Glutamatergic neuron (in vitro differentiated cells): ENCODE measurements at regions not wholly inside any gene's neighbourhood (a gene's known extent, or its start where the extent isn't known, plus 50 kb on each side); places are given as distances from the start of the nearest gene placed in this dataset.

ENCODE experiments used
- DNase-seq: peaks from one replicate; pipeline ENCODE4 v3.0.0; 2022
- H3K27ac Mint-ChIP-seq: one replicate; pipeline ENCODE4 v1.8.0; 2020; ENCODE audit warnings: mild to moderate bottlenecking, mixed read lengths, inconsistent platforms; ENCODE audit not compliant: unreplicated experiment
- H3K27me3 Mint-ChIP-seq: one replicate; pipeline ENCODE4 v1.8.0; 2020; ENCODE audit warnings: mild to moderate bottlenecking, moderate library complexity, mixed read lengths, inconsistent platforms; ENCODE audit not compliant: unreplicated experiment
- H3K36me3 Mint-ChIP-seq: one replicate; pipeline ENCODE4 v1.8.0; 2020; ENCODE audit warnings: mild to moderate bottlenecking, mixed read lengths, inconsistent platforms; ENCODE audit not compliant: unreplicated experiment
- H3K4me1 Mint-ChIP-seq: one replicate; pipeline ENCODE4 v1.8.0; 2020; ENCODE audit warnings: mild to moderate bottlenecking, low read depth, mixed read lengths, inconsistent platforms; ENCODE audit not compliant: unreplicated experiment
- H3K4me3 Mint-ChIP-seq: one replicate; pipeline ENCODE4 v1.8.0; 2020; ENCODE audit warnings: mild to moderate bottlenecking, mixed read lengths, inconsistent platforms; ENCODE audit not compliant: unreplicated experiment
- H3K9me3 Mint-ChIP-seq: one replicate; pipeline ENCODE4 v1.8.0; 2020; ENCODE audit warnings: mild to moderate bottlenecking, moderate library complexity, mixed read lengths, inconsistent platforms; ENCODE audit not compliant: unreplicated experiment
- TF ChIP-seq, protein P1 (sequence below): fragments of 200-600 bp; sonication (generic); IDR thresholded peaks from one replicate; pipeline ENCODE4 v1.5.0; 2021; ENCODE audit not compliant: partially characterized antibody, unreplicated experiment

DNA sequence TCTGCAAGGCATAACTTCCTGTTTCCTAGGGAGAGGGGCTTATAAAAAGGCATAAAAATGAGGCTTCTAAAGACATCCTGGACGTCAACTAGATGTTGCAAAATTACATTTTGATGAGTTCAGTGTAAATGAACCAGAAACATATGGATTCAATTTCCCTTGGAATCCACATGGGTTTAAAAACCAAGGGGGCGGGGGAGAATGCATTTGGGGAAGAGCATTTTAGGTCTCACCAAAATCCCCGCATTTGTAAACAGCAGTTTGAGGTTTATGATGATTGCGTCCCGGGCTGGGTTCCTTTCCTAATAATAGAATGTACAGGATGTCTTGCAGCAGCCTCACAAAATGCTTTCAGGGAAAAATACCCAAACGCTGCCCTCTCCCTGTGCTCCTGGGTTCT is 407.8 kb downstream of the ZNF536 start:
- H3K4me1 Mint-ChIP-seq = no peaks in the 10 kb centered on the region
- DNase-seq = no peak
- H3K36me3 Mint-ChIP-seq = no peaks in the 10 kb centered on the region
- H3K4me3 Mint-ChIP-seq = no peak overlapping the region
- peaks cover 3% of the 10 kb centered on the region for H3K27me3 Mint-ChIP-seq
- TF ChIP-seq, protein P1, sequence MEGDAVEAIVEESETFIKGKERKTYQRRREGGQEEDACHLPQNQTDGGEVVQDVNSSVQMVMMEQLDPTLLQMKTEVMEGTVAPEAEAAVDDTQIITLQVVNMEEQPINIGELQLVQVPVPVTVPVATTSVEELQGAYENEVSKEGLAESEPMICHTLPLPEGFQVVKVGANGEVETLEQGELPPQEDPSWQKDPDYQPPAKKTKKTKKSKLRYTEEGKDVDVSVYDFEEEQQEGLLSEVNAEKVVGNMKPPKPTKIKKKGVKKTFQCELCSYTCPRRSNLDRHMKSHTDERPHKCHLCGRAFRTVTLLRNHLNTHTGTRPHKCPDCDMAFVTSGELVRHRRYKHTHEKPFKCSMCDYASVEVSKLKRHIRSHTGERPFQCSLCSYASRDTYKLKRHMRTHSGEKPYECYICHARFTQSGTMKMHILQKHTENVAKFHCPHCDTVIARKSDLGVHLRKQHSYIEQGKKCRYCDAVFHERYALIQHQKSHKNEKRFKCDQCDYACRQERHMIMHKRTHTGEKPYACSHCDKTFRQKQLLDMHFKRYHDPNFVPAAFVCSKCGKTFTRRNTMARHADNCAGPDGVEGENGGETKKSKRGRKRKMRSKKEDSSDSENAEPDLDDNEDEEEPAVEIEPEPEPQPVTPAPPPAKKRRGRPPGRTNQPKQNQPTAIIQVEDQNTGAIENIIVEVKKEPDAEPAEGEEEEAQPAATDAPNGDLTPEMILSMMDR = no peak
- no peaks in the 10 kb centered on the region for H3K9me3 Mint-ChIP-seq
- no peak overlapping the region for H3K27ac Mint-ChIP-seq

GRCh38 chr19:30778961-30779715 is 407.0 kb downstream of the ZNF536 start:
- H3K4me1 Mint-ChIP-seq = no peaks in the 10 kb centered on the region
- no peak for DNase-seq
- H3K9me3 Mint-ChIP-seq = no peaks in the 10 kb centered on the region
- no peaks in the 10 kb centered on the region for H3K36me3 Mint-ChIP-seq
- no peak overlapping the region for H3K27ac Mint-ChIP-seq
- no peak overlapping the region for H3K4me3 Mint-ChIP-seq
- TF ChIP-seq, protein P1 = no peak
- no peaks in the 10 kb centered on the region for H3K27me3 Mint-ChIP-seq

GRCh38 chr19:30778061-30778460 is 405.9 kb downstream of the ZNF536 start:
- no peaks in the 10 kb centered on the region for H3K36me3 Mint-ChIP-seq
- TF ChIP-seq, protein P1 = no peak
- H3K4me3 Mint-ChIP-seq = no peak overlapping the region
- H3K4me1 Mint-ChIP-seq = no peaks in the 10 kb centered on the region
- no peaks in the 10 kb centered on the region for H3K27me3 Mint-ChIP-seq
- H3K27ac Mint-ChIP-seq = no peak overlapping the region
- no peak for DNase-seq
- no peaks in the 10 kb centered on the region for H3K9me3 Mint-ChIP-seq

DNA sequence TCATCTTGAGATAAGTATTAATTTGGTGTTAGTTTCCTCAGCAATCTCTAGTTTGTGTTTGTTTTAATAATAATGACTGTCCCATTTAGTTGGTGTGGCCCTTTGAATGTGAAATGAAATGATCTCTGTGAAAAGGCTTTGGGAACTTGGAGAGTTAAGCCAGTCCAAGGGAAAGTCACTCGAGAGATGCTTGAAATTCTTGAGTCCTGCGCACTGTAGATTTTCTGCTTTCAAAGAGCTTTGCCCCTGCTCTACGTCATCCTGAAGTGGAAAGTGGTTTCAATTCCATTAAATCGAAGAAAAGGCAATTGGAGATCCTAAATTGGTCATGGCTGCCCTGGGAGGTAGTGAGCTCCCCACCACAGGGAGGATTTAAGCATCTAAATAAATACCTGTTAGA is 403.8 kb downstream of the ZNF536 start:
- TF ChIP-seq, protein P1 = no peak
- no peak overlapping the region for H3K4me3 Mint-ChIP-seq
- peaks cover 4% of the 10 kb centered on the region for H3K36me3 Mint-ChIP-seq
- no peak overlapping the region for H3K27ac Mint-ChIP-seq
- H3K9me3 Mint-ChIP-seq = peaks cover 3% of the 10 kb centered on the region
- H3K27me3 Mint-ChIP-seq = no peaks in the 10 kb centered on the region
- H3K4me1 Mint-ChIP-seq = no peaks in the 10 kb centered on the region
- no peak for DNase-seq

DNA sequence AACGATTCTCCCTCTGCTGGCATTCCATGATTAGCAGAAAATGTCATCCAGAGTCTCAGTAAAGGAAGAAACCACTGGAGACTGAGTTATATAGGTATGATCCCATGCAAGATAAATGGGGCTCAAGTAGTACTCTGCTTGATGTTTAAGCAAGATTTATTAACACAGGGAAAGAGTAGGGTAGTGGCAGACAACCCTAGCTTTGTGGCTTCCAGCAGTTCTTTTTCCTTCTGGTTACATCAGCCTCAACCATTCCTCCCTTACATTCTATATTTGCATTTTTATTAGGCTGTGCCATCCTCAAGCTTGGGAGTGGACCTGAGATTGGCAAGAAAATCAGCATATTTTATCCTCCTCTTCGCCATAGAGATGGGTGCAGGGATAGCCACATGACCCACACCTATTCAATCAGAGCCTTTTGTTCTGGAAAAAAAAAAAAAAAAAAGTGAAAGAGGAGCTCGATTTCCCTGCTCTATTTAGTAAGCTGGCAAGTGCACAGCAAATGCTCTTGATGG is 402.1 kb downstream of the ZNF536 start:
- no peak overlapping the region for H3K27ac Mint-ChIP-seq
- peaks cover 3% of the 10 kb centered on the region for H3K9me3 Mint-ChIP-seq
- H3K36me3 Mint-ChIP-seq = peaks cover 4% of the 10 kb centered on the region
- H3K4me1 Mint-ChIP-seq = no peaks in the 10 kb centered on the region
- H3K4me3 Mint-ChIP-seq = no peak overlapping the region
- DNase-seq = no peak
- no peaks in the 10 kb centered on the region for H3K27me3 Mint-ChIP-seq
- TF ChIP-seq, protein P1 = no peak
